Peyer's patch (tissue), 4 donors: ENCODE measurements at regions not wholly inside any gene's neighbourhood (a gene's known extent, or its start where the extent isn't known, plus 50 kb on each side); places are given as distances from the start of the nearest gene placed in this dataset.
"Not testable (repeated sequence)": the region's sequence is repeated elsewhere in the genome, so short reads cannot be mapped to it uniquely, and the experiment has no call there.

Experiments used
- DNase-seq, 3 donors: peaks; one replicate each; pipeline ENCODE4 v3.0.0-alpha.2; 2017 to 2019
- H3K27ac ChIP-seq, 4 donors: fragments of 200-600 bp; sonication (generic); one replicate each; pipeline ENCODE4 v1.5.1; 2016 to 2019
- H3K27me3 ChIP-seq, 2 donors: fragments of 200-600 bp; sonication (generic); one replicate each; pipeline ENCODE4 v1.5.1; 2019
- H3K36me3 ChIP-seq, 3 donors: fragments of 200-600 bp; sonication (generic); one replicate each; pipeline ENCODE4 v1.5.1; 2016 to 2019
- H3K4me1 ChIP-seq, 4 donors: fragments of 200-600 bp; sonication (generic); one replicate each; pipeline ENCODE4 v1.5.1; 2016 to 2019
- H3K4me3 ChIP-seq, 4 donors: fragments of 200-600 bp; sonication (generic); 1 replicate in 3 of 4; 2 replicates in 1 of 4; pipeline ENCODE4 v1.5.1; 2016 to 2019; ENCODE audit warnings: mild to moderate bottlenecking in 1 of 4
- H3K9me3 ChIP-seq, 4 donors: fragments of 200-600 bp; sonication (generic); one replicate each; pipeline ENCODE4 v1.5.1; 2016 to 2019; ENCODE audit warnings: mild to moderate bottlenecking in 1 of 4
- POLR2A ChIP-seq, 2 donors: fragments of 450-650 bp; IDR thresholded peaks; one replicate each; pipeline ENCODE4 v1.5.1; 2017; ENCODE audit warnings: antibody characterized with exemption in 2 of 2, mild to moderate bottlenecking in 2 of 2, moderate library complexity in 2 of 2
- TF ChIP-seq, protein P1 (sequence below), 6 experiments: fragments of 450-650 bp in 4 of 6; fragments of 200-600 bp in 2 of 6; sonication (generic) in 1 of 6; IDR thresholded peaks; one replicate each; pipeline ENCODE4 v1.5.1; 2017 to 2019; ENCODE audit warnings: antibody characterized with exemption in 6 of 6, mild to moderate bottlenecking in 3 of 6, moderate library complexity in 1 of 6

- no peaks in the 10 kb centered on the region for H3K4me1 ChIP-seq
- DNase-seq = no peak
- no peaks in the 10 kb centered on the region for H3K9me3 ChIP-seq
- TF ChIP-seq, protein P1, sequence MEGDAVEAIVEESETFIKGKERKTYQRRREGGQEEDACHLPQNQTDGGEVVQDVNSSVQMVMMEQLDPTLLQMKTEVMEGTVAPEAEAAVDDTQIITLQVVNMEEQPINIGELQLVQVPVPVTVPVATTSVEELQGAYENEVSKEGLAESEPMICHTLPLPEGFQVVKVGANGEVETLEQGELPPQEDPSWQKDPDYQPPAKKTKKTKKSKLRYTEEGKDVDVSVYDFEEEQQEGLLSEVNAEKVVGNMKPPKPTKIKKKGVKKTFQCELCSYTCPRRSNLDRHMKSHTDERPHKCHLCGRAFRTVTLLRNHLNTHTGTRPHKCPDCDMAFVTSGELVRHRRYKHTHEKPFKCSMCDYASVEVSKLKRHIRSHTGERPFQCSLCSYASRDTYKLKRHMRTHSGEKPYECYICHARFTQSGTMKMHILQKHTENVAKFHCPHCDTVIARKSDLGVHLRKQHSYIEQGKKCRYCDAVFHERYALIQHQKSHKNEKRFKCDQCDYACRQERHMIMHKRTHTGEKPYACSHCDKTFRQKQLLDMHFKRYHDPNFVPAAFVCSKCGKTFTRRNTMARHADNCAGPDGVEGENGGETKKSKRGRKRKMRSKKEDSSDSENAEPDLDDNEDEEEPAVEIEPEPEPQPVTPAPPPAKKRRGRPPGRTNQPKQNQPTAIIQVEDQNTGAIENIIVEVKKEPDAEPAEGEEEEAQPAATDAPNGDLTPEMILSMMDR (IDR thresholded peaks at IDR 0.05) = no peak
- TF ChIP-seq POLR2A (IDR thresholded peaks at IDR 0.05) = no peak
- H3K4me3 ChIP-seq = no peak overlapping the region
- H3K27ac ChIP-seq = no peak overlapping the region
- H3K36me3 ChIP-seq = no peaks in the 10 kb centered on the region
- H3K27me3 ChIP-seq = no peaks in the 10 kb centered on the region
Measured at GRCh38 chr6:114940181-114940580, 597.4 kb upstream of the HS3ST5 start.

GRCh38 chr6:114939630-114940029 is 596.8 kb upstream of the HS3ST5 start:
- no peak for TF ChIP-seq POLR2A (IDR thresholded peaks at IDR 0.05)
- TF ChIP-seq, protein P1 (IDR thresholded peaks at IDR 0.05) = no peak
- Histone ChIP-seq H3K9me3 (no peaks in the 10 kb centered on the region), H3K4me1 (no peaks in the 10 kb centered on the region), H3K27ac (no peak overlapping the region), H3K36me3 (no peaks in the 10 kb centered on the region), H3K27me3 (no peaks in the 10 kb centered on the region), H3K4me3 (no peak overlapping the region)
- no peak for DNase-seq

- Histone ChIP-seq H3K9me3 (no peaks in the 10 kb centered on the region), H3K4me3 (no peak overlapping the region), H3K4me1 (no peaks in the 10 kb centered on the region), H3K27ac (no peak overlapping the region), H3K36me3 (no peaks in the 10 kb centered on the region), H3K27me3 (no peaks in the 10 kb centered on the region)
- TF ChIP-seq, protein P1 (IDR thresholded peaks at IDR 0.05) = no peak
- no peak for DNase-seq
Measured at GRCh38 chr6:114936080-114936479, 593.3 kb upstream of the HS3ST5 start.

DNA sequence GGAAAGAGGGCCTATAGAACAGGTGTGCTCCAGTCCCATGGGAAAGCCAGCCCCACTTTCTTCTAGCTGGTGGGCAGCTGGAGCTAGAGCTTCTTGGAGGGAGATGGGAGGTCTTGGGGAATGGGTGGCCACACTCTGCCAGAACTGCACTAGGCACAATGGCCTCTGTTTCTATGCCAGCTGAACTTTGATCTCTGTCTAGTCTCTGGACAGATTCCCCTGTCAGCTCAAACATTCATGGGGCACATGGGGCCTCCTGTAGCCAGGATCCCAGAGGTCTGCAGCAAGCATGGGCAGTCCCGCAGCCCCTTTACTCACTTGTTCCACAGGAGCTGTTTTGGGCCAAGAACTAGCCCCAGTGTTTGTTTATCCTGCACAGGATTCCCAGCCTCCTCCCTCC is 591.3 kb upstream of the HS3ST5 start:
- H3K27me3 ChIP-seq = no peaks in the 10 kb centered on the region
- H3K36me3 ChIP-seq = no peaks in the 10 kb centered on the region
- DNase-seq = no peak
- no peaks in the 10 kb centered on the region for H3K4me1 ChIP-seq
- no peak overlapping the region for H3K27ac ChIP-seq
- H3K9me3 ChIP-seq = no peaks in the 10 kb centered on the region
- TF ChIP-seq, protein P1 (IDR thresholded peaks at IDR 0.05) = no peak
- TF ChIP-seq POLR2A (IDR thresholded peaks at IDR 0.05) = no peak
- no peak overlapping the region for H3K4me3 ChIP-seq

DNA sequence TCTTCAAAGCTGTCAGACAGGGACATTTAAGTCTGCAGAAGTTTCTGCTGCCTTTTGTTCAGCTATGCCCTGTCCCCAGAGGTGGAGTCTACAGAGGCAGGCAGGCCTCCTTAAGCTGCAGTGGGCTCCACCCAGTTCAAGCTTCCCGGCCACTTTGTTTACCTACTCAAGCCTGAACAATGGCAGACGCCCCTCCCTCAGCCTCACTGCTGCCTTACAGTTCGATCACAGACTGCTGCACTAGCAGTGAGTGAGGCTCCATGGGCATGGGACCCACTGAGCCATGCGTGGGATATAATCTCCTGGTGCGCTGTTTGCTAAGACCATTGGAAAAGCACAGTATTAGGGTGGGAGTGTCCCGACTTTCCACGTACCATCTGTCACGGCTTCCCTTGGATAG is 585.9 kb upstream of the HS3ST5 start:
- H3K36me3 ChIP-seq, H3K27me3 ChIP-seq, H3K27ac ChIP-seq, H3K9me3 ChIP-seq, H3K4me3 ChIP-seq, H3K4me1 ChIP-seq, DNase-seq: not testable (repeated sequence)

GRCh38 chr6:114906096-114906495 is 563.3 kb upstream of the HS3ST5 start:
- Histone ChIP-seq H3K27me3 (no peaks in the 10 kb centered on the region), H3K27ac (no peak overlapping the region), H3K9me3 (no peaks in the 10 kb centered on the region), H3K4me3 (no peak overlapping the region), H3K36me3 (no peaks in the 10 kb centered on the region), H3K4me1 (no peaks in the 10 kb centered on the region)
- TF ChIP-seq, protein P1 (IDR thresholded peaks at IDR 0.05) = no peak
- DNase-seq = no peak
